AG09319 (cell line): ENCODE measurements at regions not wholly inside any gene's neighbourhood (a gene's known extent, or its start where the extent isn't known, plus 50 kb on each side); places are given as distances from the start of the nearest gene placed in this dataset.
"Not testable (repeated sequence)": the region's sequence is repeated elsewhere in the genome, so short reads cannot be mapped to it uniquely, and the experiment has no call there.

Experiments used
- DNase-seq: peaks from one replicate; pipeline ENCODE4 v3.0.0-alpha.2; 2010; ENCODE audit warnings: low read depth; ENCODE audit errors: extremely low read depth
- CTCF ChIP-seq: IDR thresholded peaks from 2 replicates; pipeline ENCODE4 v1.5.1; 2011; ENCODE audit warnings: low read depth, mild to moderate bottlenecking, inconsistent platforms, low read length, moderate library complexity

GRCh38 chr3:177461765-177462164 lies 264.5 kb upstream of the TBL1XR1 start:
- no peak for DNase-seq
- TF ChIP-seq CTCF, result no peak

GRCh38 chr3:177463341-177463740 lies 266.1 kb upstream of the TBL1XR1 start:
- not testable (repeated sequence) for DNase-seq

- no peak for DNase-seq
- TF ChIP-seq CTCF, result no peak
These were observed 266.6 kb upstream of the TBL1XR1 start for GRCh38 chr3:177463863-177464262.

GRCh38 chr3:177464392-177465256 lies 267.3 kb upstream of the TBL1XR1 start:
- no peak for DNase-seq
- no peak for TF ChIP-seq CTCF

GRCh38 chr3:177465257-177465642 lies 268.0 kb upstream of the TBL1XR1 start:
- no peak for DNase-seq
- TF ChIP-seq CTCF, result no peak

- no peak for DNase-seq
- TF ChIP-seq CTCF, result no peak
These were observed 268.8 kb upstream of the TBL1XR1 start for GRCh38 chr3:177466074-177466473.

GRCh38 chr3:177466622-177467021 lies 269.3 kb upstream of the TBL1XR1 start:
- DNase-seq, result not testable (repeated sequence)

- DNase-seq, result no peak
- TF ChIP-seq CTCF, result no peak
These were observed 270.1 kb upstream of the TBL1XR1 start for GRCh38 chr3:177467247-177467985.
